Astrocyte (in vitro differentiated cells and primary cell): ENCODE measurements at regions not wholly inside any gene's neighbourhood (a gene's known extent, or its start where the extent isn't known, plus 50 kb on each side); places are given as distances from the start of the nearest gene placed in this dataset.

ENCODE experiments used
- CTCF ChIP-seq: IDR thresholded peaks from 2 replicates; pipeline ENCODE4 v1.5.1; 2011; ENCODE audit warnings: low read depth, mild to moderate bottlenecking, inconsistent platforms, low read length, moderate library complexity; ENCODE audit not compliant: insufficient read depth
- EZH2 ChIP-seq: IDR thresholded peaks from 2 replicates; pipeline ENCODE4 v1.6.1; 2012; ENCODE audit warnings: mild to moderate bottlenecking, low read length, inconsistent platforms; ENCODE audit not compliant: insufficient read depth

DNA sequence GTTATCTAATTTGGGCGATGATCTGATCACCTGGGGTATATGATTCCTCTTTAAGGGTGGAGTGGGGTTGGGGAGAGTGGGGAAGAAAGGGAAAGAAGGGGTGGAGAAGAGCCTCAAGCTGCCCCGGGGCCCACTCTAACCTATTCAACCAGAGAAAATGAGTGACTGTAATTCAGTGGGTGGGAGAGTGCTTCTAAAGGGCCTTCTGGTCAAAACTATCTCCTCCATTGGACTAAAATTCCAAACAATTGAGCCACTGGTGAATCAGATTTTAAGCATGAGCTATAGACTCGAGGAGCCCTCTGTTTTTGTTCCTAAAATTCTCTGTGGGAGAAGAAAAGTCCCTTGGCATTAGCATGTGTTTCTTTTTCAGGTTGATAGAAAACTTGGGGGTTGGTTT, 296.8 kb downstream of the CLIC5 start:
- TF ChIP-seq CTCF (no peak), EZH2 (no peak)
